Peyer's patch (tissue), 4 donors: ENCODE measurements at regions not wholly inside any gene's neighbourhood (a gene's known extent, or its start where the extent isn't known, plus 50 kb on each side); places are given as distances from the start of the nearest gene placed in this dataset.
A peak's percentile ranks its signal among the peaks of the same experiment; 100 is the strongest.

Experiments
- DNase-seq, 3 donors: peaks; one replicate each; pipeline ENCODE4 v3.0.0-alpha.2; 2017 to 2019
- H3K27ac ChIP-seq, 4 donors: fragments of 200-600 bp; sonication (generic); one replicate each; pipeline ENCODE4 v1.5.1; 2016 to 2019
- H3K27me3 ChIP-seq, 2 donors: fragments of 200-600 bp; sonication (generic); one replicate each; pipeline ENCODE4 v1.5.1; 2019
- H3K36me3 ChIP-seq, 3 donors: fragments of 200-600 bp; sonication (generic); one replicate each; pipeline ENCODE4 v1.5.1; 2016 to 2019
- H3K4me1 ChIP-seq, 4 donors: fragments of 200-600 bp; sonication (generic); one replicate each; pipeline ENCODE4 v1.5.1; 2016 to 2019
- H3K4me3 ChIP-seq, 4 donors: fragments of 200-600 bp; sonication (generic); 1 replicate in 3 of 4; 2 replicates in 1 of 4; pipeline ENCODE4 v1.5.1; 2016 to 2019; ENCODE audit warnings: mild to moderate bottlenecking in 1 of 4
- H3K9me3 ChIP-seq, 4 donors: fragments of 200-600 bp; sonication (generic); one replicate each; pipeline ENCODE4 v1.5.1; 2016 to 2019; ENCODE audit warnings: mild to moderate bottlenecking in 1 of 4
- CTCF ChIP-seq, 6 experiments: fragments of 450-650 bp in 4 of 6; fragments of 200-600 bp in 2 of 6; sonication (generic) in 1 of 6; IDR thresholded peaks; one replicate each; pipeline ENCODE4 v1.5.1; 2017 to 2019; ENCODE audit warnings: antibody characterized with exemption in 6 of 6, mild to moderate bottlenecking in 3 of 6, moderate library complexity in 1 of 6
- POLR2A ChIP-seq, 2 donors: fragments of 450-650 bp; IDR thresholded peaks; one replicate each; pipeline ENCODE4 v1.5.1; 2017; ENCODE audit warnings: antibody characterized with exemption in 2 of 2, mild to moderate bottlenecking in 2 of 2, moderate library complexity in 2 of 2

- TF ChIP-seq CTCF (IDR thresholded peaks at IDR 0.05) = no peak
- no peak for TF ChIP-seq POLR2A (IDR thresholded peaks at IDR 0.05)
- Histone ChIP-seq H3K9me3 (no peaks in the 10 kb centered on the region), H3K27ac (no peak overlapping the region), H3K4me3 (no peak overlapping the region), H3K4me1 (no peaks in the 10 kb centered on the region), H3K27me3 (no peaks in the 10 kb centered on the region), H3K36me3 (no peaks in the 10 kb centered on the region)
- no peak for DNase-seq
Measured at GRCh38 chr3:177545964-177546363, 348.7 kb upstream of the TBL1XR1 start.

GRCh38 chr3:177547711-177548350 is 350.5 kb upstream of the TBL1XR1 start:
- TF ChIP-seq CTCF (IDR thresholded peaks at IDR 0.05) (no peak), POLR2A (IDR thresholded peaks at IDR 0.05) (no peak)
- Histone ChIP-seq H3K4me3 (no peak overlapping the region), H3K27me3 (no peaks in the 10 kb centered on the region), H3K27ac (no peak overlapping the region), H3K9me3 (no peaks in the 10 kb centered on the region), H3K4me1 (no peaks in the 10 kb centered on the region), H3K36me3 (no peaks in the 10 kb centered on the region)
- DNase-seq = no peak

- Histone ChIP-seq H3K9me3 (no peaks in the 10 kb centered on the region), H3K4me1 (peaks cover 0 to 8% (median 0%) of the 10 kb centered on the region in 4 donors), H3K27me3 (no peaks in the 10 kb centered on the region), H3K27ac (peak overlapping the region in 1 of 4 donors; percentile 51), H3K4me3 (no peak overlapping the region), H3K36me3 (no peaks in the 10 kb centered on the region)
- DNase-seq = no peak
- no peak for TF ChIP-seq CTCF (IDR thresholded peaks at IDR 0.05)
- no peak for TF ChIP-seq POLR2A (IDR thresholded peaks at IDR 0.05)
Measured at GRCh38 chr3:177550667-177551066, 353.4 kb upstream of the TBL1XR1 start.

- H3K4me3 ChIP-seq = no peak overlapping the region
- H3K27me3 ChIP-seq = no peaks in the 10 kb centered on the region
- H3K36me3 ChIP-seq = no peaks in the 10 kb centered on the region
- H3K4me1 ChIP-seq = peaks cover 0 to 8% (median 0%) of the 10 kb centered on the region in 4 donors
- peak in 2 of 3 donors; percentile 37 to 63 for DNase-seq
- peak overlapping the region in 1 of 4 donors; percentile 51 for H3K27ac ChIP-seq
- H3K9me3 ChIP-seq = no peaks in the 10 kb centered on the region
- TF ChIP-seq POLR2A (IDR thresholded peaks at IDR 0.05) (no peak), CTCF (IDR thresholded peaks at IDR 0.05) (peak in 1 of 6 experiments; percentile 15)
Measured at GRCh38 chr3:177551431-177551836, 354.2 kb upstream of the TBL1XR1 start.

- Histone ChIP-seq H3K4me1 (peaks cover 0 to 8% (median 0%) of the 10 kb centered on the region in 4 donors), H3K4me3 (no peak overlapping the region), H3K9me3 (no peaks in the 10 kb centered on the region), H3K27ac (no peak overlapping the region), H3K36me3 (no peaks in the 10 kb centered on the region), H3K27me3 (no peaks in the 10 kb centered on the region)
- TF ChIP-seq POLR2A (IDR thresholded peaks at IDR 0.05) (no peak), CTCF (IDR thresholded peaks at IDR 0.05) (no peak)
- no peak for DNase-seq
Measured at GRCh38 chr3:177552051-177552450, 354.8 kb upstream of the TBL1XR1 start.
